ENCODE measurements at regions not wholly inside any gene's neighbourhood (a gene's known extent, or its start where the extent isn't known, plus 50 kb on each side); places are given as distances from the start of the nearest gene placed in this dataset.

GRCh38 chr4:147327322-147327721 lies 153.6 kb upstream of the EDNRA start:
- no peak for DNase-seq

GRCh38 chr4:147328189-147328588 lies 152.7 kb upstream of the EDNRA start:
- DNase-seq, result no peak

- no peak for DNase-seq
Observed at GRCh38 chr4:147328756-147329446, 152.0 kb upstream of the EDNRA start.

GRCh38 chr4:147332091-147332490 lies 148.8 kb upstream of the EDNRA start:
- DNase-seq, result no peak

- DNase-seq, result no peak
Observed at GRCh38 chr4:147334478-147334877, 146.4 kb upstream of the EDNRA start.

GRCh38 chr4:147335183-147335582 lies 145.7 kb upstream of the EDNRA start:
- DNase-seq, result no peak

- DNase-seq, result no peak
Observed at GRCh38 chr4:147336252-147336651, 144.6 kb upstream of the EDNRA start.

- DNase-seq, result no peak
Observed at GRCh38 chr4:147339100-147339499, 141.8 kb upstream of the EDNRA start.

GRCh38 chr4:147340111-147340510 lies 140.8 kb upstream of the EDNRA start:
- no peak for DNase-seq

GRCh38 chr4:147340591-147341120 lies 140.2 kb upstream of the EDNRA start:
- DNase-seq, result no peak

GRCh38 chr4:147343692-147344091 lies 137.2 kb upstream of the EDNRA start:
- no peak for DNase-seq

GRCh38 chr4:147345662-147346061 lies 135.2 kb upstream of the EDNRA start:
- no peak for DNase-seq

- DNase-seq, result no peak
Observed at GRCh38 chr4:147347217-147347616, 133.7 kb upstream of the EDNRA start.

GRCh38 chr4:147349193-147349592 lies 131.7 kb upstream of the EDNRA start:
- no peak for DNase-seq

- DNase-seq, result no peak
Observed at GRCh38 chr4:147351083-147351787, 129.7 kb upstream of the EDNRA start.

- no peak for DNase-seq
Observed at GRCh38 chr4:147354237-147354636, 126.7 kb upstream of the EDNRA start.

GRCh38 chr4:147355032-147355656 lies 125.8 kb upstream of the EDNRA start:
- DNase-seq, result no peak

GRCh38 chr4:147355847-147356246 lies 125.0 kb upstream of the EDNRA start:
- DNase-seq, result no peak

GRCh38 chr4:147360301-147360700 lies 120.6 kb upstream of the EDNRA start:
- no peak for DNase-seq

- peak; percentile 20 for DNase-seq
Observed at GRCh38 chr4:147361726-147362125, 119.2 kb upstream of the EDNRA start.

- DNase-seq, result no peak
Observed at GRCh38 chr4:147362938-147363337, 118.0 kb upstream of the EDNRA start.

- no peak for DNase-seq
Observed at GRCh38 chr4:147363514-147363913, 117.4 kb upstream of the EDNRA start.

- DNase-seq, result no peak
Observed at GRCh38 chr4:147365396-147365795, 115.5 kb upstream of the EDNRA start.

GRCh38 chr4:147366164-147366563 lies 114.7 kb upstream of the EDNRA start:
- DNase-seq, result no peak

Data from T1000 (cell line).